Lung microvascular endothelial cell (primary cell): ENCODE measurements at regions not wholly inside any gene's neighbourhood (a gene's known extent, or its start where the extent isn't known, plus 50 kb on each side); places are given as distances from the start of the nearest gene placed in this dataset.

Experiments
- DNase-seq, 2 donors: peaks; one replicate each; pipeline versions ENCODE4 v3.0.0 to v3.0.0-alpha.2; 2010; ENCODE audit warnings: low read depth in 2 of 2

GRCh38 chr4:13250263-13250662, 233.9 kb downstream of the RAB28 start:
- DNase-seq, result no peak

GRCh38 chr4:13248621-13249298, 235.4 kb downstream of the RAB28 start:
- DNase-seq, result peak in 1 of 2 donors; percentile 14

GRCh38 chr4:13246107-13246506, 238.0 kb downstream of the RAB28 start:
- DNase-seq, result no peak

GRCh38 chr4:13244444-13244843, 239.7 kb downstream of the RAB28 start:
- no peak for DNase-seq

GRCh38 chr4:13243152-13243551, 241.0 kb downstream of the RAB28 start:
- no peak for DNase-seq

- DNase-seq, result no peak
Observed at GRCh38 chr4:13240066-13240465, 244.1 kb downstream of the RAB28 start.

GRCh38 chr4:13238936-13239335, 245.2 kb downstream of the RAB28 start:
- no peak for DNase-seq

GRCh38 chr4:13236485-13236884, 247.7 kb downstream of the RAB28 start:
- DNase-seq, result no peak

- no peak for DNase-seq
Observed at GRCh38 chr4:13233755-13234154, 250.4 kb downstream of the RAB28 start.

- DNase-seq, result no peak
Observed at GRCh38 chr4:13219971-13220370, 264.2 kb downstream of the RAB28 start.

GRCh38 chr4:13218326-13218958, 265.7 kb downstream of the RAB28 start:
- DNase-seq, result no peak

- no peak for DNase-seq
Observed at GRCh38 chr4:13215560-13215959, 268.6 kb downstream of the RAB28 start.

- no peak for DNase-seq
Observed at GRCh38 chr4:13212936-13213335, 271.2 kb downstream of the RAB28 start.

- no peak for DNase-seq
Observed at GRCh38 chr4:13209600-13209999, 274.5 kb downstream of the RAB28 start.

- DNase-seq, result no peak
Observed at GRCh38 chr4:13208558-13209193, 275.5 kb downstream of the RAB28 start.

GRCh38 chr4:13207226-13207625, 276.9 kb downstream of the RAB28 start:
- no peak for DNase-seq

- DNase-seq, result no peak
Observed at GRCh38 chr4:13203101-13203500, 281.0 kb downstream of the RAB28 start.

GRCh38 chr4:13202701-13203100, 281.4 kb downstream of the RAB28 start:
- no peak for DNase-seq

GRCh38 chr4:13201241-13201640, 282.9 kb downstream of the RAB28 start:
- DNase-seq, result no peak

GRCh38 chr4:13196721-13197120, 287.4 kb downstream of the RAB28 start:
- no peak for DNase-seq

- DNase-seq, result no peak
Observed at GRCh38 chr4:13193662-13194061, 290.5 kb downstream of the RAB28 start.

GRCh38 chr4:13190093-13190721, 293.9 kb downstream of the RAB28 start:
- no peak for DNase-seq

GRCh38 chr4:13184199-13184598, 299.9 kb downstream of the RAB28 start:
- no peak for DNase-seq
